T-cell (primary cell): ENCODE measurements at regions not wholly inside any gene's neighbourhood (a gene's known extent, or its start where the extent isn't known, plus 50 kb on each side); places are given as distances from the start of the nearest gene placed in this dataset.

ENCODE experiments used
- ATAC-seq, 4 experiments: fragments of 200-7000 bp in 3 of 4; fragments of 150-1000 bp in 1 of 4; cut with Tn5 transposase; replicated peaks in 1 of 4; 1 replicate in 3 of 4; 2 replicates in 1 of 4; pipeline ENCODE4 v1.10.0; 2021; ENCODE audit warnings: moderate library complexity in 3 of 4, mild to moderate bottlenecking in 2 of 4, moderate number of reproducible peaks in 1 of 4
- CTCF ChIA-PET, 2 donors: fragments of 300-600 bp; sonication (Branson Sonifier 250); formaldehyde crosslinking; loops; one replicate each; lab custom pipeline; 2022; ENCODE audit warnings: antibody characterized with exemption in 2 of 2; lab: Charles Lee
- POLR2A ChIA-PET, 2 donors: fragments of 300-600 bp; sonication (Branson Sonifier 250); formaldehyde crosslinking; loops; one replicate each; lab custom pipeline; 2022; ENCODE audit warnings: antibody characterized with exemption in 2 of 2; lab: Charles Lee
- DNase-seq, 35 experiments: peaks; one replicate each; pipeline versions ENCODE4 v3.0.0 to v3.0.0-alpha.2; 2013 to 2023
- H3K27ac ChIP-seq: one replicate; pipeline ENCODE4 v1.5.1; 2013; ENCODE audit warnings: low read length
- H3K27me3 ChIP-seq, 2 experiments: replicated peaks in 1 of 2; 1 replicate in 1 of 2; 2 replicates in 1 of 2; pipeline versions ENCODE4 v1.6.1 to v1.7.0; 2013; ENCODE audit warnings: low read length in 1 of 2, mixed read lengths in 1 of 2; ENCODE audit not compliant: control insufficient read depth in 2 of 2, insufficient read depth in 2 of 2; ENCODE audit errors: extremely low read depth in 1 of 2
- H3K36me3 ChIP-seq, 2 donors: 1 replicate in 1 of 2; 2 replicates in 1 of 2; pipeline versions ENCODE4 v1.6.1 to v1.7.0; 2013; ENCODE audit warnings: low read length in 1 of 2; ENCODE audit not compliant: control insufficient read depth in 2 of 2, insufficient read depth in 1 of 2; ENCODE audit errors: extremely low read depth in 1 of 2
- H3K4me1 ChIP-seq, 2 experiments: 1 replicate in 1 of 2; 2 replicates in 1 of 2; pipeline versions ENCODE4 v1.6.1 to v1.7.0; 2013; ENCODE audit warnings: low read length in 2 of 2, mixed read lengths in 1 of 2; ENCODE audit not compliant: insufficient read depth in 2 of 2, control insufficient read depth in 1 of 2; ENCODE audit errors: extremely low read depth in 1 of 2
- H3K4me3 ChIP-seq, 2 donors: 1 replicate in 1 of 2; 2 replicates in 1 of 2; pipeline versions ENCODE4 v1.5.1 to v1.7.0; 2013; ENCODE audit warnings: mild to moderate bottlenecking in 2 of 2, low read length in 1 of 2, moderate library complexity in 1 of 2; ENCODE audit not compliant: control insufficient read depth in 1 of 2; ENCODE audit errors: extremely low read depth in 1 of 2
- H3K9me3 ChIP-seq: 2 replicates; pipeline ENCODE4 v1.7.0; 2013
- H3K27ac Mint-ChIP-seq, 2 donors: one replicate each; pipeline ENCODE4 v1.8.0; 2020 to 2021; ENCODE audit warnings: mild to moderate bottlenecking in 2 of 2, mixed read lengths in 2 of 2
- H3K27me3 Mint-ChIP-seq, 2 donors: one replicate each; pipeline ENCODE4 v1.8.0; 2021 to 2022; ENCODE audit warnings: mixed read lengths in 2 of 2
- H3K36me3 Mint-ChIP-seq: one replicate; pipeline ENCODE4 v1.8.0; 2021; ENCODE audit warnings: mixed read lengths
- H3K4me1 Mint-ChIP-seq, 3 donors: one replicate each; pipeline ENCODE4 v1.8.0; 2020 to 2022; ENCODE audit warnings: mixed read lengths in 3 of 3, mild to moderate bottlenecking in 1 of 3
- H3K4me3 Mint-ChIP-seq, 3 donors: one replicate each; pipeline ENCODE4 v1.8.0; 2020 to 2022; ENCODE audit warnings: mild to moderate bottlenecking in 3 of 3, mixed read lengths in 3 of 3, moderate library complexity in 3 of 3
- H3K9me3 Mint-ChIP-seq, 3 donors: one replicate each; pipeline ENCODE4 v1.8.0; 2020 to 2022; ENCODE audit warnings: mixed read lengths in 3 of 3
- WGBS: methylation state at CpG from one replicate; pipeline ENCODE4 v1.1.5; 2013; ENCODE audit warnings: missing lambda C conversion rate; ENCODE audit not compliant: insufficient coverage; 5-methylcytosine and 5-hydroxymethylcytosine counted together

DNA sequence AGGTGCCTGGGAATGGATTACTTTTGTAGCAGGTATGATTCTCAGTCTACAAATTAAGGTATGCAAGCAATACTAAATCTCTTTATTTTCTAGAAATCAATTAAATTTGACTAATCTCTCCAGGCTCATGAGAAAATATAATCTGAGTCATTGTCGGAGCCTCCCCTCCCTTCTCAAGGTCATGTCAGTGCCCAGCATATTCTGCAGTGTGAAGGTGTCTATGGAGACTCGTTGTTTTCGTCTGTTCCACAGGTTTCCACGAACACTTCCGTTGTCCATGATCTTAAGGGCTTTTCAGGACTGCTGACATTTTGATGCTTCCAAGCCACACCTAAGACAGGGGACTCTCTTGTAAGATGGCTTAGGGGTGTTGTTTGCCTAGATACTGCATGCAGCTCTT is 56.6 kb upstream of the SCOC start:
- no peak overlapping the region for H3K4me3 ChIP-seq
- CTCF ChIA-PET: no interaction called here
- Mint-ChIP-seq H3K27ac (no peak overlapping the region), H3K27me3 (peaks cover 0 to 8% of the 10 kb centered on the region in 2 donors), H3K4me1 (no peaks in the 10 kb centered on the region), H3K36me3 (no peaks in the 10 kb centered on the region), H3K4me3 (no peak overlapping the region), H3K9me3 (peaks cover 0 to 5% (median 3%) of the 10 kb centered on the region in 3 donors)
- no peaks in the 10 kb centered on the region for H3K36me3 ChIP-seq
- ATAC-seq (no peak), DNase-seq (no peak)
- no peaks in the 10 kb centered on the region for H3K27me3 ChIP-seq
- WGBS: no CpG with 5 or more reads among the region's 5 CpGs
- POLR2A ChIA-PET: interaction anchor here in 1 of 2 donors (0.7 kb wide), 1 partner anchor 208 kb away, joined by 4 read pairs; no protein-coding TSS in a partner anchor
- H3K27ac ChIP-seq: no peak overlapping the region
- H3K9me3 ChIP-seq: no peaks in the 10 kb centered on the region
- no peaks in the 10 kb centered on the region for H3K4me1 ChIP-seq

DNA sequence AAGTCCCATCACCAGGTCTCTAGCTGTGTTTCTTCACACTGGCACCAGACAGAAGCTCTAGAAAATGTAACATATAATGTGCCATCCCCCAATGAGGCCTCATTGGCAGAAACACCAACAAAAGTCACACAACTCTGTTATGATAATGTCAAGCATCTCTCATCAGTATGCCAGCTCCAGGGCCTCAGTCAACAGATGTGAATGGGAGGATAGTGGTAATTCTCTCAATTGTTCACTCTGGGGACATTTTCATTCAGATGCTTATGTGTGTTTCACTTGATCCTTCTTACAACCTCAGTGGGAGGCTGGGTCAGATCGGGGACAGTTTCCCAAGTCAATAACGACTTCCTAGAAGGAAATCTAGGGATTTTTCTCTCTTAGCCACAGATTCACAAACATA is 57.5 kb upstream of the SCOC start:
- no peaks in the 10 kb centered on the region for H3K27me3 ChIP-seq
- Mint-ChIP-seq H3K4me1 (no peaks in the 10 kb centered on the region), H3K27me3 (peaks cover 0 to 8% of the 10 kb centered on the region in 2 donors), H3K4me3 (no peak overlapping the region), H3K9me3 (peaks cover 0 to 3% (median 0%) of the 10 kb centered on the region in 3 donors), H3K36me3 (no peaks in the 10 kb centered on the region), H3K27ac (no peak overlapping the region)
- ChIA-PET CTCF (interaction anchor here in 1 of 2 donors (1.1 kb wide), 1 partner anchor 14 kb away, joined by 3 read pairs; no protein-coding TSS in a partner anchor), POLR2A (interaction anchor here in 1 of 2 donors (0.6 kb wide), 1 partner anchor 380 kb away, joined by 3 read pairs; no protein-coding TSS in a partner anchor)
- no peaks in the 10 kb centered on the region for H3K36me3 ChIP-seq
- no peaks in the 10 kb centered on the region for H3K9me3 ChIP-seq
- no peak overlapping the region for H3K4me3 ChIP-seq
- WGBS: no CpG with 5 or more reads among the region's 2 CpGs
- DNase-seq: no peak
- H3K4me1 ChIP-seq: no peaks in the 10 kb centered on the region
- no peak overlapping the region for H3K27ac ChIP-seq
- ATAC-seq: no peak

DNA sequence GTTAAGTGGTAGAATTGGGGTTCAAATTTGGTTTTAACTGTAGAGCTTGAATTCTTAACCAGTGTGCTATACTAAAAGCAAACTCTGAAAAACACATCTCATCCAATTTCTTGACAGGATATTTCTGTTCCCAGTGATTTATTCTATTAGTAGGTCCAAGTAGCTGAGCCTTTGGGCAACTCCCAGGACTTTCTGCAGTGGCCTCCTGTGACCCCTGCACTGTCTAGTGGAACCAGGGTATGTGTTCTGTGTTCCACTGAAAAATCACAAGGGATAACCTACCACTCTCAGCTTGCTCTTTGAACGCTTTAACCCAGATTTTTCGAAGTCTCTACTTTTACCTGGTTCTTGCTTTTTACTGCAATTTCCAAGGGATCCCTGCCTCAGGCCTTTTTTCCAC is 58.0 kb upstream of the SCOC start:
- Mint-ChIP-seq H3K36me3 (no peaks in the 10 kb centered on the region), H3K9me3 (peaks cover 0 to 3% (median 0%) of the 10 kb centered on the region in 3 donors), H3K4me3 (no peak overlapping the region), H3K27me3 (peaks cover 0 to 8% of the 10 kb centered on the region in 2 donors), H3K4me1 (no peaks in the 10 kb centered on the region), H3K27ac (no peak overlapping the region)
- no peaks in the 10 kb centered on the region for H3K4me1 ChIP-seq
- no peaks in the 10 kb centered on the region for H3K9me3 ChIP-seq
- no peak overlapping the region for H3K27ac ChIP-seq
- ATAC-seq (no peak), DNase-seq (no peak)
- WGBS: no CpG with 5 or more reads among the region's 2 CpGs
- ChIA-PET POLR2A (interaction anchor here in 1 of 2 donors (0.6 kb wide), 1 partner anchor 380 kb away, joined by 3 read pairs; no protein-coding TSS in a partner anchor), CTCF (interaction anchor here (0.8 to 1.1 kb wide), 2 partner anchors 10 to 15 kb away, joined by 3 read pairs; no protein-coding TSS in a partner anchor)
- no peaks in the 10 kb centered on the region for H3K27me3 ChIP-seq
- H3K36me3 ChIP-seq: no peaks in the 10 kb centered on the region
- no peak overlapping the region for H3K4me3 ChIP-seq

DNA sequence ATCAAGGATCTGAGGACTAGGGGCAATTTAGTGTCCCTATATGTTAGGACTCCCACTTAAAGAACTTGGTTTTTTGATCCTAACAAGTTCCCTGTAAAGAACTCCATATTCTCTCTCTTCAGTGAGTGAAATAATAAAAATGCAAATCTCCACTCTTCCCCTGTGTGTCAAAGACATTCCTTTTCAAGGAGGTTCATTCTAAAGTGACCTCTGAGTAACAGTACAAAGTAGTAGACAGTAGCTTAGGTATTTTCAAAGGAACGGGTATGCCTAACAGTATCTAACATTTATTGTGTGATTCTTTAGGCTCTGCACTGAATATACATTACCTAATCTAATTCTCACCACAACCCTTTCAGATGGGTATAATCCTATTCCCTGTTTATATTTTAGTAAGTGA is 58.4 kb upstream of the SCOC start:
- Mint-ChIP-seq H3K27ac (no peak overlapping the region), H3K27me3 (peaks cover 0 to 8% of the 10 kb centered on the region in 2 donors), H3K4me3 (no peak overlapping the region), H3K9me3 (peaks cover 0 to 3% (median 0%) of the 10 kb centered on the region in 3 donors), H3K36me3 (no peaks in the 10 kb centered on the region), H3K4me1 (no peaks in the 10 kb centered on the region)
- Histone ChIP-seq H3K36me3 (no peaks in the 10 kb centered on the region), H3K4me1 (no peaks in the 10 kb centered on the region), H3K9me3 (no peaks in the 10 kb centered on the region), H3K27ac (no peak overlapping the region), H3K27me3 (no peaks in the 10 kb centered on the region), H3K4me3 (no peak overlapping the region)
- CTCF ChIA-PET: interaction anchor here (0.5 to 1.1 kb wide), 3 partner anchors 9 to 849 kb away, joined by 3 read pairs; no protein-coding TSS in a partner anchor
- POLR2A ChIA-PET: interaction anchor here in 1 of 2 donors (0.6 kb wide), 1 partner anchor 379 kb away, joined by 3 read pairs; no protein-coding TSS in a partner anchor
- no peak for ATAC-seq
- no peak for DNase-seq
- no CpG with 5 or more reads among the region's 1 CpG for WGBS

DNA sequence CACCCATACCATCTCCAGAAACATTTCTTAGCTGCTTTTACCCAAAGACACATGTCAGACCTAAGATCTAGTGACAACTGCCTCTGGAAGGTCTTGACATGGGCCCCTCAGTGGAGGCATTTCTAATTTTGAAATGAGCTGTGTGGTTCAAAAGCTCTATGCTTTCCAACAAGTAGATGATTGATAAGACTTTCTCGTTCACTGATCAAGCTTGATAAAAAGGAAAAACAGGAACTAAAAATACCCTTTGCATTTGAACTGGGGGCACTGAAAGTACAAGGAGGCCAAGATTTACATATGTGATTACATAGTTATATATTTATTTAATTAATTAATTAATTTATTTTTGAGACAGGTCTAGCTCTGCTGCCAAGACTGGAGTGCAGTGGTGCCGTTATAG is 61.3 kb upstream of the SCOC start:
- CTCF ChIA-PET: interaction anchor here in 1 of 2 donors (1.6 kb wide), 1 partner anchor 12 kb away, joined by 4 read pairs; no protein-coding TSS in a partner anchor
- no peaks in the 10 kb centered on the region for H3K36me3 Mint-ChIP-seq
- no peaks in the 10 kb centered on the region for H3K9me3 Mint-ChIP-seq
- Histone ChIP-seq H3K27me3 (no peaks in the 10 kb centered on the region), H3K4me1 (no peaks in the 10 kb centered on the region), H3K27ac (no peak overlapping the region), H3K4me3 (no peak overlapping the region), H3K36me3 (no peaks in the 10 kb centered on the region), H3K9me3 (no peaks in the 10 kb centered on the region)
- H3K4me1 Mint-ChIP-seq: no peaks in the 10 kb centered on the region
- POLR2A ChIA-PET: no interaction called here
- no CpG with 5 or more reads among the region's 2 CpGs for WGBS
- DNase-seq (no peak), ATAC-seq (no peak)
- H3K27me3 Mint-ChIP-seq: peaks cover 0 to 5% of the 10 kb centered on the region in 2 donors
- no peak overlapping the region for H3K4me3 Mint-ChIP-seq
- no peak overlapping the region for H3K27ac Mint-ChIP-seq

DNA sequence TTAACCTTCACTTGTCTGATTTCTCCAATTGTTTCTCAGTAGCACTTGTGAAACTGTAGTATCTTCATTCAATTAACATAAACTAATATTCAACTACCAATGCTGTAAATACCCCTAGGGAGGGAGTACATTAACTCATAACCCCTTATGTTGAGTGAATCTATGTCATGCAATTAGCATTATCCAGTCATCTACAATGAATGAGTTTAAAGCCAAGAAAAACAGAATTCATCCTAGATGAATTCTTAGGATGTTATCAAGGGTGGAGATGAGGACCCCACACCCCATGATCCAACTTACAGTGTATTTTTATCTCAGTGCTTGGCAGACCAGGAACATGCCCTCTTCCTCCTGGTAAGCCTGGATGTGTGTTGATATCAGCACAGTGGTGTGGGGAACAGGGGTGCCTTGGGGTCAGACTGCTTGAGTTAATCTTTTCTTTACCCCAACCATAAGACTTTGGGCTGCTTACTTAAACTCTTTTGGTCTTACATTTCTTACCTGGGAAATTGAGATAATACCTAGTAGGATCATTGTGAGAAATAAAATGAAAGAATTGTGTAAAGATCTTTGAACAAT is 62.1 kb upstream of the SCOC start:
- H3K27me3 ChIP-seq: no peaks in the 10 kb centered on the region
- ChIA-PET CTCF (interaction anchor here in 1 of 2 donors (1.6 kb wide), 1 partner anchor 13 kb away, joined by 4 read pairs; no protein-coding TSS in a partner anchor), POLR2A (no interaction called here)
- H3K9me3 Mint-ChIP-seq: no peaks in the 10 kb centered on the region
- no peak overlapping the region for H3K27ac Mint-ChIP-seq
- ATAC-seq: no peak
- H3K36me3 ChIP-seq: no peaks in the 10 kb centered on the region
- H3K9me3 ChIP-seq: no peaks in the 10 kb centered on the region
- H3K36me3 Mint-ChIP-seq: no peaks in the 10 kb centered on the region
- H3K4me1 ChIP-seq: no peaks in the 10 kb centered on the region
- peaks cover 1 to 5% of the 10 kb centered on the region in 2 donors for H3K27me3 Mint-ChIP-seq
- H3K4me1 Mint-ChIP-seq: no peaks in the 10 kb centered on the region
- H3K4me3 Mint-ChIP-seq: no peak overlapping the region
- H3K4me3 ChIP-seq: no peak overlapping the region
- no peak overlapping the region for H3K27ac ChIP-seq
- DNase-seq: no peak
